Stimulated activated CD4-positive, alpha-beta T cell treated with anti-CD3 and anti-CD28 coated beads, TNF-alpha, amount 100 ng/mL, for 48 hours (primary cell): ENCODE measurements at regions not wholly inside any gene's neighbourhood (a gene's known extent, or its start where the extent isn't known, plus 50 kb on each side); places are given as distances from the start of the nearest gene placed in this dataset.

ENCODE experiments used
- DNase-seq, 3 donors: peaks; one replicate each; pipeline ENCODE4 v3.0.0-alpha.2; 2020; ENCODE audit warnings: low read depth in 3 of 3

- no peak for DNase-seq
Measured at GRCh38 chr9:80932947-80933780, 756.2 kb downstream of the TLE1 start.

DNA sequence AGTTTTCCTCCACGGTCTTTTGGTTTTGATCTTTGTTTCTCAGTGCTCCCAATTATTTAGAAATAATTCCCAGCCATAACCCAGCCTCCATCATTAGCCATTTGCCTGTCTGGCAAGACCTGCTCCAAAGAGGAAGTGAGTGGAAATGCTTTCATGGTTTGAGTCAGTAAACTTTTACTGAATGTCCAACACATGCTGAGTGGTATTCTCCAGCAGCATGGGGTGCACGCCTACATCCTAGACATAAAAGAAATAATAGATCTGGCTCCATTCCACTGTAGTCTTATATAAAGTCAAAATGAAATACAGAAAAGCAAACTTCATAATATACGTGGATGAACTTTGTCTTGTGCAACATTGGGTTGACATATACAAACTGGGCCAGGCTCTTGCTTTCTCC lies 757.2 kb downstream of the TLE1 start:
- no peak for DNase-seq

DNA sequence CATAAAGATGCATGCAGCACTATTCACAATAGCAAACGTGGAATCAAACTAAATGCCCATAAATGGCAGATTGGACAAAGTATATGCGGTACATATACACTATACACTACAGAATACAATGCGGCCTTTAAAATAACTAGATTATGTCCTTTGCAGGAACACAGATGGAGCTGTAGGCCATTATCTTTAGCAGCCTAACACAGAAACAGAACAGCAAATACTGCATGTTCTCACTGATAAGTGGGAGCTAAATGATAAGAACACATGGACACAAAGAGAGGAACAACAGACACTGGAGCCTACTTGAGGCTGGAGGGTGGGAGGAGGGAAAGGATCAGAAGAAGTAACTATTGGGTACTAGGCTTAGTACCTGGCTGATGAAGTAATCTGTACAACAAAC lies 758.2 kb downstream of the TLE1 start:
- no peak for DNase-seq

DNA sequence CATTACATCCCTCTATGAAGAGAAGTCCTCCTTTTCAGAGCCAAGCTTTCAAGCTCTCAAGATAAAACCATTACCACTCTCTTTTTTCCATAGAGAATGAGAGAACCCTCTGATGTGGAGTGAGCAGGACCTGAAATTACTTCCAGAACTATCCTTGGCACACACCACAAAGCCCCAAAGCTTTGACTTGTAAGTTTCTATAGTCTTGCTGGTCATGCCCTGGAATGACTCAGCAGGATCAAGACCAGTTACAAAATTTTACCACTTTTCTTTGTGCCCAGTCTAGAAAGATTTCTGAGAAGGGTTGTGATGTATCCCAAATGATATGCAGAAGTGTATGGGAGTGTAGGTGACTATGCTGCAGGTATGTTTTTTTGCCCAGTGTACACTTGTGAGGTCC lies 760.6 kb downstream of the TLE1 start:
- no peak for DNase-seq

DNA sequence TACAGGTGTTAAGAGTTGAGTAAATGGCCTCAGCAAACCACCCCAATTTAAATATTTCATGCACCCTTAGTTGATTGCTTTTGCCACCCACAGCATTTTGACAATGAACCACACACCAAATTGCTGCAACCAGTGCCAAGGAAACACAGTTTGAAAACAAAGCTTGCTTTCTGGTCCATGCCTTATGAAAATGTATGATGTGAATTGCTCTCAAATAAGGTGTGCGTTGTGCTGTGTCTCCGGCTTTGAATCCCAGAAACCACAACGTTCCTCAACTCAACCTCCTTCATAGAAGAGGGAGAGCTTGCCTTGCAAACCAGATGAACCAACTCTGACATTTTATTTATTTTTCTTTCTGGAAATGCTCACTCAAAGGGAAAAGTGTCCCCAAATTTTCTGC lies 762.7 kb downstream of the TLE1 start:
- no peak for DNase-seq

DNA sequence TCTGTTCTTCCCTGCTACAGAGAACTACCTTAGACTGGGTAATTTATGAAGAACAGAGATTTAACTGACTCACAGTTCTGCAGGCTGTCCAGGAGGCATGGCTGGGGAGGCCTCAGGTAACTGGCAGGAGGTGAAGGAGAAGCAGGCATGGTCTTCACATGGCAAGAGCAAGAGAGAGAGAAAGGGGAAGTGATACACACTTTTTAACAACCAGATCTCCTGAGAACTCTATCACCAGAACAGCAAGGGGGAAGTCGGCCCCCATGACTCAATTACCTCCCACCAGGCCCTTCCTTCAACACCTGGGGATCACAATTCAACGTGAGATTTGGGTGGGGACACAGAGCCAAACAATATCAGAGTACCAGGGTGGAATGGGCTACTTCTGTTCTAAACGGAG lies 766.8 kb downstream of the TLE1 start:
- no peak for DNase-seq

- DNase-seq, result no peak
Measured at GRCh38 chr9:80906728-80907127, 782.6 kb downstream of the TLE1 start.

- DNase-seq, result no peak
Measured at GRCh38 chr9:80899208-80899607, 790.1 kb downstream of the TLE1 start.

DNA sequence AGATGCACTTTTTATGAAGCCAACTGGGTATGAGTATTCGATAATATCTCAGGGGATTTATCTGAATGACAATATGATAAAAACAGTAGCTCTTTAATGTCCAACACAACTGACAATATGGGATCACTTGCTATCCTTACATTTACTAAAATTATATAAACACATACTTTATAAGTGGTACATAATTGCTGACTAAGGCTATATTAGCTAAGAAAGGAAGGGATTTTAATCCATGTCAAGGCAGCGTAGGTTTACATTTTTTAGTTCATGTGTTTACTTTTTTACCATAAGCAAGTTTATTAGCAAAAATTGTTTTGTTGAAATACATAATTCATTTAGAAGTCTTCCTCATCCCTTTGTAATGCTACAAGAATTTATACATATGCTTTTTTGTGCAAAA lies 796.2 kb downstream of the TLE1 start:
- DNase-seq, result no peak

- no peak for DNase-seq
Measured at GRCh38 chr9:80892703-80893102, 796.6 kb downstream of the TLE1 start.

- DNase-seq, result no peak
Measured at GRCh38 chr9:80890124-80890523, 799.2 kb downstream of the TLE1 start.

DNA sequence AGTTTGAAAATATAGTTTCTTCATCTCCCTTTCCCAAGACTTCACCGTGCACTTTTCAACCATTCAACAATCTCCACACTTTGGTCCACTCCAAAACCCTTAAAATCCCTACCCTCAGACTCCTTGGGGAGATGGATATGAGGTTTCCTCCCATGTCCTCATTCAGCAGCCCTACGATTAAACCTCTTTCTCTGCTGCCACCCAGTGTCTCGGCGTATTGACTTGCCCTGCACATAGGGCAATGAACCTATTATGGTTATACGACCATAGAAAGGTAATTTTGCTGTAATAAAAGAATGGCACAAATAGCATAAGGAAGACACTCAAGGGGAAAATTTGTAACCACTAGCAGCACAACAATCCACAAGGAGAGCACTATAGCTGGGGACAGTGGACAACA lies 803.5 kb downstream of the TLE1 start:
- no peak for DNase-seq

DNA sequence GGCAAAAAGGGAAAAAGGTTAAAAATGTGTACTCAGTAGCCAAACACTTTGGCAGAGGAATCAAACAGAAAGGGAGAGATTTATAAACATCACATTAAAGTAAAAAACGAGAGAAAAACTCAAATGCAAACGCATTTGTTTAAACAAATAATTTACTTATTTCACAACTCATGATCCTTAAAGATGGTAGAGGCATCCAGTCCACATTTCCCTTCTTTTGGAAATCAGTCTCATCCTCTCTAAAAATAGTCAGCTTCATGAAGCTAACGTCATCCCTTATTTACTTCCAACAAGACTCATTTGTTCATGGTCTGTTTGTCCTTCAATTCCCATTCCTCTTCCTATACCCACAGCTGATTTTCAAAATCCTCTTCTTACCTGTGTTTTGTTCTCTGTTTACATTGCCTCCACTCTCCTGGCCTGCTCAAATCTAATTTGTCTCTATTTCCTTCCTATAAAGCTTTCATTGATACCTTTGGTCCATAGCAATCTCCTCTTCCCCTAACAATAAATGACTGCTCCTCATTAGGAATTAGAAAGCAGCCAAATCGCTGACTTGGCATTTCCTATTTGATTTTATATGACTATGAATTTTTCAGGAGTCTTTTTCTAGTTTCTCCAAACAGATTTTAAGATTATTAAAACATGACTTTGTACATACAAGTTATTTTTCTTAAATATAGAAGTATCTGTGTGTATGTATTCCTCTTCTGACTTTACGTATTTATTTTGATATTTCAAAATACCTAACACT lies 805.3 kb downstream of the TLE1 start:
- DNase-seq, result no peak

- DNase-seq, result no peak
Measured at GRCh38 chr9:80883426-80883825, 805.9 kb downstream of the TLE1 start.

DNA sequence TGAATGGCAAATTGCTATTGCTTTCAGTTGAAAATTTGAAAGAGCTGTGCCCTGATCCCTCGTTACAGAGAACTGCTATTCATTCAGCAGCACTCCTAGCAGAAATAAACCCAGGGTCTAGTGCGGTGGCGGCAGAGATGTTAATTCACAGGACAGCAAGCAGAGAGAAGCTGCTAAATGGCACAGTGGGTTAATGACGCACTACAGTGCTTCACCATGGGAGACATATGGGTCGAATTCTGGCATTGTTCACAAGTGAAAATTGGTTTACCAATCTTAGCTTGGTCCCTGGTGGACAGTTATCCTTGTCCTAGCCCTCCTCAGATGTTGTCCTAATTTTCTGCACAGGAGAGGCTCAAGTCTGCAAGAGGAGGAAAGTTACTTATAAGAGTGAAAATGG lies 807.4 kb downstream of the TLE1 start:
- no peak for DNase-seq

DNA sequence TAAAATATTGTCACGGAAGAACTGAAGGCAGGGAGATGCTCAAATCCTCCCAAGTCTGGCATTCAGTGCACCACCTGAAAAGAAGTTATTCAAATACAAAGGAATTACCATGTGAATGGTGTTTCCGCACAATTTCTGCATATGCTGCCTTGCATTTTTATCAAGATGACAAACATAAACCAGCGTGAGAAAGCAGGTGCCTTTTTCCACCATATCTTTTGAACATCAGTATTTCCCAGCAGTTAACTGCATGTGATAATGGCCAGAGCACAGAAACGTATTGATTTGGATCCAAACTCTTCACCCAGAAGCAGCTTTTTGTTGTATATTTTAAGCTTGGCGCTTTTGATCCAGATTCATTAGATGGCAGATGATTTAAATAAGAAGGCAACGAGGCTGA lies 808.0 kb downstream of the TLE1 start:
- no peak for DNase-seq

- DNase-seq, result no peak
Measured at GRCh38 chr9:80878556-80878955, 810.8 kb downstream of the TLE1 start.

DNA sequence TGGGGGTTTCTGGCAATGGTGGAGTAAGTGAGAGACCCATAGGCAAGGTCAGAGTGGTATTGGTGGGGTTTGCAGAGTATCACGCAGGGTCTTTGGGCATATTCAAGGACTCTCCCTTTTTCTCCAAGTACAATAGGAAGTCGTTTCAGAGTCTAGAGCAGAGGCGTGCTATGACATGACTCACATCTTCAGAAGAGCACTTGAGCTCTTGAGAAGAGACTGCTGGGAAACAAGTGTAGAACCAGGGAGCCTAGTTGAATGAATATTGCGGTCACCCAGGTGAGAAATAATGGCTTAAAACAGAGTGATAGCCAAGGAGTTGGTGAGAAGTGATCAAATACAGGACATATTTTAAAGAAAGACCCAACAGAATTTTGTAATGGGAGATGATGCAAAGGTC lies 813.4 kb downstream of the TLE1 start:
- no peak for DNase-seq

GRCh38 chr9:80874276-80874675 lies 815.1 kb downstream of the TLE1 start:
- no peak for DNase-seq

DNA sequence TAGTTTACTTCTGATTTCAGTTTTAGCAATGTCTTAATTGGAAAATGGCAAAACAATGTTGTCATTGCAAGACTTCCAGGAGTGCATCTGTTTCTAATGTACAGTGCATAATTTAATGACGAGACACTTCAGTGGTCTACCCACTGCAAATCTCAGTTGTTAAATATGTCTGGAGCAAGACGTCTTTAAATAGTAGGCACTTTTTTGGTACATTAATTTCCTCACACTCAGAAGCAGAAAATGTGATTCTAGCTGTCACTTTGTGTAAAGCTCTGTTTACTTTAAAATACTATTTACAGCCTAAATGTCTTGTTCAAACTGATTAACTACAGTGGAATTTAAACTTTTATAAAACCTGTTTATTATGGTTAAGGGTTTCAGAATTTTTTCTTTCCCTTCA lies 815.5 kb downstream of the TLE1 start:
- no peak for DNase-seq

GRCh38 chr9:80871596-80871995 lies 817.8 kb downstream of the TLE1 start:
- no peak for DNase-seq

DNA sequence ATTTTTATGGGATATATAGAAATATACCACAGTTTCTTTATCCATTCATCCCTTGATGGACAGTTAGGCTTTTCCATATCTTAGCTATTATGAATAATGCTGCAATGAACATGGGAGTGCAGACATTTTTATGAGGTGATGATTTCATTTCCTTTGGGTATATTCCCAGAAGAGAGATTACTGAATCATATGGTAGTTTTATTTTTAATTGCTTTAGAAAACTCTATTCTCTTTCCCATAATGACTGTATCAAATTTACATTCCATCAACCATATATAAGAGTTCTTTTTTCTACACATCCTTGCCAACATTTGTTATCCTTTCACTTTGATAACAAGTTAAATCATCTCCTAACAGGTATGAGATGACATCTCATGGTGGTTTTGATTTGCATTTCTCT lies 821.6 kb downstream of the TLE1 start:
- DNase-seq, result no peak

DNA sequence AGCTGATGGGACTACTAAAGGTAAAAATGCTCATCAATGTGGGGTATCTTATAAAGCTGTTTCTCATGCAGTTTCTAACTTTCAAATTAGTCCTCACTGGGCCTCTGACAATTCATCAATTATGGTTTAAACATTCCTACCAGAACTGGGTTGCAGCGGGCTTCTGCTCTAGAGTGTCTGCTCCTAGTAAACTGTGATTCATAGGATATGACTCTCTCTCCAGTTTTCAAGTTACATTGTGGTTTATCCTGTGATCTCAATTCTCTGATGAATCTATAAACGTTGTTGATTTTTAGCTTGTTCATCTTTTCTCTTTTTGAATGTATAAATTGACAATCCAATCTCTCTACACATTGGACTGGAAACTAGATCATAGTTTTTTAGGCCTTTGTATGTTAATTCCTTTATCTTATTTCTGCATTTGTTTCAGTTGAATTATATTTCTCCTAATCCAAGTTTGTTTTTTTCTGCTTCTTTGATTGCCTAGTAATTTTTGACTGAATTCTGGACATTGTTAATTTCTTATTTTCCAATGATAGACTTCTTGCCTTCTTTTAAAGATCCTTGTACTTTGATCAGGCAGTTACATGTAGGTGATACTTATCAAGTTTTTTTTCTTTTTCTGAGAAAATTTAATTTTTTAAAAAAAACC lies 822.6 kb downstream of the TLE1 start:
- DNase-seq, result no peak
